ENCODE measurements at regions not wholly inside any gene's neighbourhood (a gene's known extent, or its start where the extent isn't known, plus 50 kb on each side); places are given as distances from the start of the nearest gene placed in this dataset.

DNA sequence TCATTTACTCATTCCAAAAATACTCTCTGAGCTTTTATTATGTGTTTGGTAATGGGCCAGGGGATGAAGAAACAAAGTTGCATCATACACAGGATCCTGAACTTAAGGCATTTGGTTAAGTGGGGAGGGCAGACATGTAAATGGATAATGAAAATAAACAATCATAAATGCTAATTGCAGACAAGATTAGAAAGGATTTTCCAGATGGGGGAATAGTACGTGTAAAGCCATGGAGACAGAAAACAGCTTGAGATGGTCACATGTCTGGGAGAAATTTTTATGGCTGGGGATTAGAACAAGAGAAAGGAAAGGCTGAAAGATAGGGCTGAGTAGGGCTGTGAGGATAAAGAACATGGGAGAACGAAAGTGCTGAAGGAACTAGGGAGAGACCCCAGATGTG lies 534.3 kb upstream of the LARGE1 start:
- DNase-seq, result no peak

- DNase-seq, result no peak
These were observed 542.5 kb upstream of the LARGE1 start for GRCh38 chr22:34462795-34463194.

GRCh38 chr22:34475886-34476285 lies 555.6 kb upstream of the LARGE1 start:
- DNase-seq, result no peak

DNA sequence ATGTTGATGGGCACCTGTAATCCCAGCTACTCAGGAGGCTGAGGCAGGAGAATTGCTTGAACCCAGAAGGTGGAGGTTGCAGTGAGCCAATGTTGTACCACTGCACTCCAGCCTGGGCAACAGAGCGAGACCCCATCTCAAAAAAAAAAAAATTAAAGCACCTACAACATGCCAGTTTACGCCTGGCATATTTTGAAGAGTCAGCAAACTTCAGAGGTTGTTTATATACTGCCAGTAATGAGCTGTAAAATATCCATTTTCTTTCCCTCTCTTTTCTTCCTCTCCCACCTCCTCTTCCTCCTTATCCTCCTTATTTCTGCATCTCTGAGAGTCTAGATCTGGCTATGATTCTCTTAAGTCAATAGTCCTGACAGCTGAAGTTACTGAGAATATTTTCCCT lies 556.5 kb upstream of the LARGE1 start:
- no peak for DNase-seq

DNA sequence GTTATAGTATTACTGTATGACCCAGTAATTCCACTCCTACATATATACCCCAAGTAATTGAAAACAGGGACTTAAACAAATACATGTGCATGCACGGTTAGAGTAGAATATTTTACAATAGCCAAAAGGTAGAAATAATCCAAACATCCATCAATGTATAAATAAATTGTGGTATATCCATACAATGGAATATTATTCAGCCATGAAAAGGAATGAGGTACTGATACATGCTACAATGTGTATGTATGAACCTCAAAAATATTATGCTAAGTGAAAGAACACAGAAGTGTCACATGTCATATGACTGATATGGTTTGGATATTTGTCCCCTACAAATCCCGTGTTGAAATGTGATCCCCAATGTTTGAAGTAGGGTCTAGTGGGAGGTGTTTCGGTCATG lies 560.8 kb upstream of the LARGE1 start:
- no peak for DNase-seq

DNA sequence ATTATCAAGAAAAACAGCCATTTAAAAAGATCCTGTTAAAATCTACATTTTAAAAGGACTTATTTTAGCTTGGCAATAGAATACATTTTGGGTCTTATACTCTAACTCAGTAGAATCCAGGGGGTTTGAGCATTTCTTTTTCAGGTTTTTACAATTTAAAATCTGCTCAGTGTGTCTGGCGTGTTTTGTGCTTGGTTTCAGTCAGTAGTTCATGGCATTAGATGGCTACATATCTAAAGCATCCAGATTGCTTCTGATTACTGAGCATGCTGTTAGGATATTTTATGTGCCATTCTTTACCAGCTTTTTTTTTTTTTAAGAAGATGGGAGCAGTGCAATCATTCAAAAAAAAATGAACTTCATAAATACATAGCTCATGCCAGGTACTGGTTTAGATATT lies 566.1 kb upstream of the LARGE1 start:
- no peak for DNase-seq

DNA sequence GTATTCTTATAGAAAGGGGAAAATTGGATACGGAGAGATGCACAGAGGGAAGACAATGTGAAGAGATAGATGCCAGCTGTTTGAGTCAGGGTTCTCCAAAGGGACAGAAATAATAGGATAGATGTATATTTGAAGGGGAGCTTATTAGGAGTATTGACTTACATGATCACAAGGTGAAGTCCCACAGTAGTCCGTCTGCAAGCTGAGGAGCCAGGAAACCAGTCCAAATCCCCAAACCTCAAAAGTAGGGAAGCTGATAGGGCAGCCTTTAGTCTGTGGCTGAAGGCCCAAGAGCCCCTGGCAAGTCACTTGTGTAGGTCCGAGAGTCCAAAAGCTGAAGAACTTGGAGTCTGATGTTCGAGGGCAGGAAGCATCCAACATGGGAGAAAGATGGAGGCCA lies 569.6 kb upstream of the LARGE1 start:
- no peak for DNase-seq

GRCh38 chr22:34490886-34491285 lies 570.6 kb upstream of the LARGE1 start:
- DNase-seq, result no peak

DNA sequence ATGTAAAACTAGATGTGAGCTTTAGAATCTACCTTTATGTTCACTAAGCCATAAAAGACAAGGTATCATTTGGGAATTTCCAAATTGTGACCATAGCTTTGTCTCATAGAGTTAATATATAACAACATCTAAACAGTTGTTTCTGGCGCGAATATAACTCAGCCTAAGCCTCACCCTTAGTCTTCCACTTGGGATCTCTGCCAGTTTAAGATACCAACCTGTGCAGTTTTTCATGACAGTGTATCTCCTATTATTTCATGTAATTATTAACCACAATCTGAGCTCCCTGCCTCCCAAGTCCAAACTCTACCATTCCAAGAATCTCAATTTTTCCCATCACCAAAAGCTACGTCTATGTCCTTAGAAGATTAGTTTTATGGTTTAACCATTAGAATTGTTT lies 572.5 kb upstream of the ISX start:
- DNase-seq, result no peak

- DNase-seq, result no peak
These were observed 564.5 kb upstream of the ISX start for GRCh38 chr22:34501366-34501965.

GRCh38 chr22:34502821-34503220 lies 563.1 kb upstream of the ISX start:
- no peak for DNase-seq

DNA sequence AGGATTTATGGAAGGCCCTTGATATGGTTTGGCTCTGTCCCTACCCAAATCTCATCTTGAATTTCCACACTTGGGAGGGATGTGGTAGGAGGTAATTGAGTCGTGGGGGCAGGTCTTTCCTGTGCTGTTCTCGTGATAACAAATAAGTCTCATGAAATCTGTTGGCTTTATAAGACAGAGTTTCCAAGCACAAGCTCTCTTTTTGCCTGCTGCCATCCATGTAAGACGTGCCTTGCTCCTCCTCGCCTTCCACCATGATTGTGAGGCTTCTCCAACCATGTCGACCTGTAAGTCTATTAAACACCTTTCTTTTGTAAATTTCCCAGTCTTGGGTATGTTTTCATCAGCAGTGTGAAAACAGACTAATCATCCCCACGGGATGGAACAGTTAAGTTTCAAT lies 557.2 kb upstream of the ISX start:
- no peak for DNase-seq

DNA sequence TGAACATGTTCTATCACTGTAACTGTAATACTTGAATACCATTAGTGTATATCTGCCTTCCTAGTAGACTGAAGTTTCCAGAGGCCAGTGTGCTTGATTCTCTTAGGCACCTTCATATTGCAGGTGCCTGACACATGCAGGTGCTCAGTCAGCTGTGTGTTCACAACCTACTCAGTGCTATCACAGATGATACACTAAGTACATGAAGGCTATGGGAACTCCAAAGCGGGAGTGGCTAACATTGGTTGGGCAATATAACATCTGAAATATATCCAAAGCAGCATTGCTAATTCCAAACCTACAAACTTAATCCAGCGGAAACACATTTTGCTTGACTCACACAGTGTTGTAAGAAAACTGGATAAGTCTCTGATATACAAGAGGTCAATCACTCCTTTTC lies 539.3 kb upstream of the ISX start:
- no peak for DNase-seq

DNA sequence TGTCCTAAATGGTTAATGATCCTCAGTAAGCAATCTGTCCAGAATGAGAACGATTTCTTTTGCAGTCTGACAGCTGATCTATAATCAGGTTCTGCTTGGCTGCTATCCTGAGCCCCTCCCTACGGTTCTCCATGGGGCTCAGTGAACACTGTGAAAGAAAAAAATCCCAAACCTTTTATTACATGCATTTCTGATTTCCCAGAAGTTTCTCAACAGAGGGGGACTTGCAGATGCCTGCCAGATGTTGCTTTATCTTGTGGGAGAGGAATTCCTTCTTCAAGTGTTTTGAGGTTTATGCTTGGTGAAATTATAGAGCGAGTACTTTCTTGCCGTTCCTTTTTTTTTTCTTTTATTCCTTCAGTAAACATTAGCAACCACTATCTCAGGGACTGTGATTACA lies 531.9 kb upstream of the ISX start:
- no peak for DNase-seq

GRCh38 chr22:34567367-34567766 lies 498.6 kb upstream of the ISX start:
- no peak for DNase-seq

- DNase-seq, result no peak
These were observed 495.6 kb upstream of the ISX start for GRCh38 chr22:34570408-34570807.

DNA sequence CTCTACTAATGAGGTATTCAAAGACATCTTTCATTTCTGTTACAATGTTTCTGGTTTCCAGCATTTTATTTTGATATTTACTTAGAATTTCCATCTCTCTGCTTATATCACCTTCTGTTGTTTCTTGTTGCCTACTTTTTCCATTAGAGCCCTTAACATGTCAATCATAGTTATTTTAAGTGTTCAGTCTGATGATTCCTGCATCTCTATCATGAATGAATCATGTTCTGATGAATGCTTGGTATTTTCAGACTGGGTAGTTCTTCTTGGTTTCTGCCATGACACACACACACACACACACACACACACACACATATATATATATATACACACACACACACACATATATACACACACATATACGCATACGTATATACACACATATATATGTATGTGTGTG lies 486.4 kb upstream of the ISX start:
- DNase-seq, result no peak

- DNase-seq, result no peak
These were observed 478.3 kb upstream of the ISX start for GRCh38 chr22:34587357-34588356.

DNA sequence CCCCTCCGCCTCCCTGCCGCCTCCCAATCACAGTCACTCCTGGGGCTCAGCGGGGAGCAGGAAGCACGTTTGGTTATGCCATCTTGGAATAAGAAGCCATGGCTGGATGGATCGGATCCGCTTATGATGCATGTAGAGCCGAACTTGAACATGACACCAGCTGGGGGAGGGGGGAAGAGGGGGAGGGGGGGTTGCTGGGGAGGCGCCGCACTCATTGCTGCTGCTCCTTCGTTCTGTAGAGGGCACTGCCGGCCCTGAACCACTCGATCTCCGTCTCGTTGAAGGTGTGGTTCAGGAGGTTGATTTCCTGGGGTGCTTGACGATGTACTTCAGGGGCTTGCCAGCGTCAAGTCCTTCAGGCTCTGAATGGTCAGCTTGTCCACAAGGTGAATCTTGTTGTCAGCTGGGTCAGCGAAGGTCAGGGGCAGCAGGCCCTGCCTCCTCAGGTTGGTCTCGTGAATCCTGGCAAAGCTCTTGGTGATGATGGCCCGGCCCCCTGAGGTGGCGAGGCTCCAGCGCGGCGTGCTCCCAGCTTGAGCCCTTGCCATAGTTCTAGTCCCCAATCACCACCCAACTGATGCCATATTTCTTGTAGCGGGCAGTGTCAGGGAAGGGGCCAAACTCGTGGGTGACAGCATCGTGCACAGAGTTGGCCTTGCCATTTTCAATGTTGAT lies 476.9 kb upstream of the ISX start:
- no peak for DNase-seq

DNA sequence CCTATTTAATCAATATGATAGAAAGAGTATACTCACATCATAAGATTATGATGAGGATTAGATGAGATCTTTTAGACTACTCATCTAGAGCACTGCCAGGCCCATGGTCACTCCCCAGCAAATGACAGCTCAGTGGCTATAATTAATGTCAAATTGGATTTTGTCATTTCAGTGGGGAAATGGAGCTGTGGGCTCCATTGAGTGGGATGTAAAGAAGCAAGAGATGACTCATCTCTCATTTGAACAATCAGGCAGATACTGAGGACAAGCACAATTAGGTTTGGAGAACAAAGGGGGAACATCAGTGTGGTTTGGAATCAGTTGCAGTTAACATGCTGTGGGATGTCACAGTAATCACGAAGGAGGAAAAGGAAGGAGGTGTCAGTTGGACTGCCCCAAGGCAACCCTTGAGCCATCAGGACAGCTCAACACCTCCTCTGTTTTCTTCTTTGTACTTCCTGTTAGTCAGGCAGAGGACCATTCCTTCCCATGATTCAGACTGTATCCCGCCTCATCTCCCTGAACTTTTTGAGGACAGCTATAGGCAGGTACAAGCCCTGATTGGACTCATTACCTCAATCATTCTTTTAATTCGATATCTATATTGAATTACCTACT lies 473.7 kb upstream of the ISX start:
- DNase-seq, result no peak

DNA sequence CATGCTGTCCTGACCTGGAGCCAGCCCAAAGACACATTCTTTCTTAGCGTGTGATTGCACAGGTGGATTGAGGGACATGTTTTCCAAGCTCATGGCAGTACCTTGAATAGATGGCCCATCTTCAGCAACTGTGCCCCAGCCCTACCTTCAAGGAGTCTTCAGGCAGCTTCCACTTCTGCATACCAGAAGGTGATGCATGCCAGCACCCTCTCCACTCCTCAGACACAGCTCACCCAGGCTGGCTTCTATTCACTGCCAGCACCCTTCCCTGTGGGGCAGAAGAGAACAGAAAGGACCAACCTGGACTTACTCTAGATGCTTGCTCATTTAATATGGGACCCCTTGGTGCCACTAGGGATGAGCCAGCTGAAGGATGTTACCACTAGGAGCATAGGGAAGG lies 466.4 kb upstream of the ISX start:
- no peak for DNase-seq

DNA sequence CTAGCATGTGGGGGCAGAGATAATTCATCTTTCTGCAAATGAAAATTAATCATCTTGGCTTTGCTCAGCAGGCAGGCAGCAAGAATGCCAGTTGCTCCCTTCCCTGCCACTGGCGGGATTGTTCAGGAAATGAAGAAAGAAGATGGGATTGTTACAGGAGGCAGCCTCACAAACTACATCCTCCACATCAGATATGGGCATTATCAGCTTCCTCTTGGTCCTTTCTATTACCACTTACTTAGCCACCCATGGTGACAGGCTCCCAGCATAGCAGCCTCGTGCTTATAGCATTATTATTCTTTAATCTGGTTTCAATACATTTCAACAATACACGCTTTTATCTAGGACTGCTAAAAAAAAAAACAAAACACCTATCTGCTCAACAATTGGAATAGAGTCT lies 461.6 kb upstream of the ISX start:
- no peak for DNase-seq

DNA sequence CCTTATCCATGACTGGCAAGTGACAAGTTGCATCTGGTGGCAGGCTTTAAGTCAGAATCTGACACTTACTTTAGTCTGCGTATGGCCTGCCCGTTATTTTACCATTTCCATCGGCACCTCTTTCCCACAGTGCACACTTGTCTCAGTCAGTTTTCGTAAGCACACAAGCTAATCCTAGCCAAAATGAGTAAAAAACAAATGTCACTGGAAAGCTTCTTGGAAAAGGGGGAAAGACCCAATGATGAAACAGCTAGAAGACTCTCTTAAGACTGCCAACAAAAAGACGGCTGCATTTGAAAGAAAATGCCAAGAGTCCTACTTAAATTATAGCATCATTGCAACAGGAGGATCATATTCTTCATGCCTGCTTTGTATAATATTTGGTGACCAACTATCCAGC lies 457.9 kb upstream of the ISX start:
- no peak for DNase-seq

Data from hematopoietic multipotent progenitor cell treated with erythropoietin and hydrocortisone succinate and interleukin-3 and kit ligand, for 8 days (in vitro differentiated cells).